Activated T-cell treated with anti-CD3 and anti-CD28 coated beads, Interleukin-2, amount 50 U/mL, for 24 hours (primary cell): ENCODE measurements at regions not wholly inside any gene's neighbourhood (a gene's known extent, or its start where the extent isn't known, plus 50 kb on each side); places are given as distances from the start of the nearest gene placed in this dataset.

Source experiments
- DNase-seq: peaks from one replicate; pipeline ENCODE4 v3.0.0-alpha.2; 2020
- H3K27ac Mint-ChIP-seq: 2 replicates; pipeline ENCODE4 v1.8.0; 2020; ENCODE audit warnings: mild to moderate bottlenecking, mixed read lengths
- H3K27me3 Mint-ChIP-seq: 2 replicates; pipeline ENCODE4 v1.8.0; 2020; ENCODE audit warnings: mixed read lengths
- H3K36me3 Mint-ChIP-seq: 2 replicates; pipeline ENCODE4 v1.8.0; 2020; ENCODE audit warnings: low read depth, mixed read lengths
- H3K4me1 Mint-ChIP-seq: 2 replicates; pipeline ENCODE4 v1.8.0; 2020; ENCODE audit warnings: low read depth, mixed read lengths
- H3K4me3 Mint-ChIP-seq: 2 replicates; pipeline ENCODE4 v1.8.0; 2020; ENCODE audit warnings: mild to moderate bottlenecking, moderate library complexity, mixed read lengths
- H3K9me3 Mint-ChIP-seq: 2 replicates; pipeline ENCODE4 v1.8.0; 2020; ENCODE audit warnings: mixed read lengths

DNA sequence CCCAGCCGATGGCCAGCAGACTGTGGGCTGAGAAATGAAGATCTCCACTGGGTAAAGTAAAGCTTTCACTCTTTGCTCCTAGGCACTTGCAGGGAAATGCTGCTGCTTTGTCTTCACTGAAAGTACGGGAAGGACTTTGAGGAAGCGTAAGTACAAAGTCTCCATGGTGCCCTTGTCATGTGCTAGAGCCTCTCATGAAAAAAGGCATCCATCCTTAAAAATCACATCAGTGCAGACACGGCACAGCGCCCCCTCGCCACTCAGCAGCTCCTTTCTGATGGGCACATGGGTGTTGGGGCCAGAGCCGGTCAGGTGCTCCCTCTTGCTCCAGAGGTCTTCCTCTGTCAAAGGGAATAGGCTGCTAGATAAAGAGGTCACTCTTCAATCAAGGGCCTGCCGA lies 87.8 kb upstream of the CALM2 start:
- no peaks in the 10 kb centered on the region for H3K36me3 Mint-ChIP-seq
- no peak overlapping the region for H3K4me3 Mint-ChIP-seq
- no peak overlapping the region for H3K27ac Mint-ChIP-seq
- no peaks in the 10 kb centered on the region for H3K9me3 Mint-ChIP-seq
- H3K4me1 Mint-ChIP-seq: no peaks in the 10 kb centered on the region
- H3K27me3 Mint-ChIP-seq: no peaks in the 10 kb centered on the region
- no peak for DNase-seq

DNA sequence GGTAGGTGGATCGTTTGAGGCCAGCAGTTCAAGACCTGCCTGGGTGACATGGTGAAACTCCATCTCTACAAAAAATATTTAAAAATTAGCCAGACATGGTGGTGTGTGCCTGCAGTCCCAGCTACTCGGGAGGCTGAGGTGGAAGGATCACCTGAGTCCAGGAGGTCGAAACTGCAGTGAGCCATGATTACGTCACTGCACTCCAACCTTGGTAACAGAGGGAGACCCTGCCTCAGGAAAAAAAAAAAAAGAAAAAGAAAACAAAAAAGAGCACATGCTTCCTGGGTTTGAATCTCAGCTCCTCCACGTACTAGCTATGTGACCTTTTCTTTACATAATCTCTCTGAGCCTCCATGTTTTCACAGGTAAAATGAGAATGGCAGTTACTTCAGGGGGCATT lies 86.3 kb upstream of the CALM2 start:
- Mint-ChIP-seq H3K27ac (no peak overlapping the region), H3K36me3 (no peaks in the 10 kb centered on the region), H3K9me3 (no peaks in the 10 kb centered on the region), H3K4me1 (no peaks in the 10 kb centered on the region), H3K4me3 (no peak overlapping the region), H3K27me3 (no peaks in the 10 kb centered on the region)
- no peak for DNase-seq

DNA sequence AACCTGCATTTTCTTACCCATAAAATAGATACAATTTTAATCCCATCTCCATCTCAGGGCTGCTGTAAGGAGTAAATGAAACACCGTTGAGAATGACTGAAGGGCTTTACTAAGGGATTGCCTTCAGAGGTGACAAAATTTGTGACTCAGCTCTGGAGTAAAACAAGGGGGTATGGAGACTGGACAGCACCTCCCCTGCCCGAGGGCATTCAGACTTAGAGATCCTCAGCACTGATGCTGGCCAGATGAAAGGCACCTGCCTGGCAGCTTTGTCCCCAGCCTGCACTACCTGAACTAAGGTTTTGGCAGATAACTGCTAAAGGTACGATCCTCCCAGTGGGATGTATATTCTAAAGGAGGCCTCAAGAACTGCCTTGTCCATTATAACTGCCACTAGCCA lies 84.7 kb upstream of the CALM2 start:
- DNase-seq: no peak
- no peaks in the 10 kb centered on the region for H3K36me3 Mint-ChIP-seq
- H3K4me3 Mint-ChIP-seq: no peak overlapping the region
- H3K27ac Mint-ChIP-seq: no peak overlapping the region
- H3K4me1 Mint-ChIP-seq: no peaks in the 10 kb centered on the region
- no peaks in the 10 kb centered on the region for H3K27me3 Mint-ChIP-seq
- no peaks in the 10 kb centered on the region for H3K9me3 Mint-ChIP-seq

GRCh38 chr2:47259829-47260228 lies 83.5 kb upstream of the CALM2 start:
- Mint-ChIP-seq H3K27me3 (no peaks in the 10 kb centered on the region), H3K4me1 (no peaks in the 10 kb centered on the region), H3K4me3 (no peak overlapping the region), H3K27ac (no peak overlapping the region), H3K36me3 (no peaks in the 10 kb centered on the region), H3K9me3 (no peaks in the 10 kb centered on the region)
- DNase-seq: no peak

- Mint-ChIP-seq H3K4me3 (no peak overlapping the region), H3K4me1 (no peaks in the 10 kb centered on the region), H3K27me3 (no peaks in the 10 kb centered on the region), H3K27ac (no peak overlapping the region), H3K36me3 (no peaks in the 10 kb centered on the region), H3K9me3 (no peaks in the 10 kb centered on the region)
- no peak for DNase-seq
Measured at GRCh38 chr2:47257946-47258348, 81.6 kb upstream of the CALM2 start.

DNA sequence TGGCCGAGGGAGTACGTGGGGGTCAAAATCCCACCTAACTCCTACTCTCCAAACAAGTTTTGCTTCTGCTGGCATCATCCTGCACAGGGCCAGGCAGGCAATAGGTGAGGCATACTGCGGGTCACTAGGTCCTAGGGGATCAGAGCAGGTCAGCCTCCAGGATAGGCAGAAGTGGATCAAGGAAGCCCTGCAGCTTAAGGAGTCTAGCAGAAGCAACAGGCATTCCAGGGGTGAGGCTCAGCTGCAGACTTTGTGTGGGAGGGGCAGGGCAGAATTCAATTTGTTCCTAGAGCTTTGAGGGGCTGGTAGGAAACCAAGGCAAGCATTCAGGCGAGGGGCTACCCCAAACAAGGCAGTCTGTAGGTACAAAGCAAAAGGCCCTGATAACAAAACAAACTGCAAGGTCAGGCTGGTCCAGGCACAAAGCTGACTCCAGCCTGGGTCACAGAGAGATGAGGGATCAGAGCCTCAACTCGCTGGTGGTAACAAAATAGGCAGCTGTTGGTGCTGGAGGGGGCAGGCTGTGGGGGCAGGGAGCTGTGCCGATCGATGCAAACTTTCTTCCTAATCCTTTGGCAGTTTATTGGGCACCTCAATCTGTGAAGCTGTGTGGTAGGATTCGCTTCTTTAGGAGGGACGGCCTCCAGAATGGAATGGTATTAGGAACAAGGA lies 80.2 kb upstream of the CALM2 start:
- Mint-ChIP-seq H3K27ac (no peak overlapping the region), H3K27me3 (no peaks in the 10 kb centered on the region), H3K9me3 (no peaks in the 10 kb centered on the region), H3K36me3 (no peaks in the 10 kb centered on the region), H3K4me3 (no peak overlapping the region), H3K4me1 (no peaks in the 10 kb centered on the region)
- no peak for DNase-seq

GRCh38 chr2:47255794-47256193 lies 79.5 kb upstream of the CALM2 start:
- DNase-seq: no peak
- no peak overlapping the region for H3K4me3 Mint-ChIP-seq
- H3K36me3 Mint-ChIP-seq: no peaks in the 10 kb centered on the region
- H3K27me3 Mint-ChIP-seq: no peaks in the 10 kb centered on the region
- no peaks in the 10 kb centered on the region for H3K4me1 Mint-ChIP-seq
- no peak overlapping the region for H3K27ac Mint-ChIP-seq
- no peaks in the 10 kb centered on the region for H3K9me3 Mint-ChIP-seq

GRCh38 chr2:47254464-47254863 lies 78.2 kb upstream of the CALM2 start:
- Mint-ChIP-seq H3K27me3 (no peaks in the 10 kb centered on the region), H3K36me3 (no peaks in the 10 kb centered on the region), H3K4me1 (no peaks in the 10 kb centered on the region), H3K9me3 (no peaks in the 10 kb centered on the region), H3K27ac (no peak overlapping the region), H3K4me3 (no peak overlapping the region)
- DNase-seq: no peak

DNA sequence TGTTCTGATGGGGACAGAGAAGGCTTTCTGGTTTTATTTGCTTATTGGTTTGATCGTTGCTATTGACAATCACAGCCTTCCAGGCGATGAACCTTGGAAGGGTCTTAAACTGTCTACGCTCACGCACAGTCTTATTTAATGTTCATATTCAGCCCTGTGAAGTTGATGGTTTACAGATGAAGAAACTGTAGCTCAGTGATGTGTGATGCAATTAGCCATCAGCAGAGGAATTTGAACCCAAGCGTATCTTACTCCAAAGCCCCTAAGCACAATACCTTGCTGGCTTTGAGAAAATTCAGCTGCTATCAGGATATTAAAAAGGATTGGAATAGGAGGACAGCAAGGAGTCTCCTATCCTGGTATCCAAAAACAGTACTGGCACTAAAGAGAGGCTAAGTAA lies 77.1 kb upstream of the CALM2 start:
- Mint-ChIP-seq H3K4me1 (no peaks in the 10 kb centered on the region), H3K27ac (no peak overlapping the region), H3K9me3 (no peaks in the 10 kb centered on the region), H3K36me3 (no peaks in the 10 kb centered on the region), H3K4me3 (no peak overlapping the region), H3K27me3 (no peaks in the 10 kb centered on the region)
- no peak for DNase-seq

DNA sequence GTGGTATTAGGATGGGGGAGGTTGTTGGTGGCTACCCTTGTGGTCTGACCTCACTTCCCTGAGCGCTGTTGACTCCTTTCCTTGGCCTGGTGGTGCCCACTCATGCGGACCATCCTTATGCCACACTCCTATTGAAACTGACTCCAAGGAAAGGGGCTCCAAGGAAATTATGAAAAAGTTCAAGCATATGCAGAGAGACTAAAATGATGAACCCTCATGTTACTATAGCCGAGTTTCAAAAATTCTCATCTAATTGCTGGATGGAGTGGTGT lies 75.0 kb upstream of the CALM2 start:
- H3K9me3 Mint-ChIP-seq: no peaks in the 10 kb centered on the region
- no peak overlapping the region for H3K4me3 Mint-ChIP-seq
- DNase-seq: no peak
- H3K4me1 Mint-ChIP-seq: no peaks in the 10 kb centered on the region
- no peak overlapping the region for H3K27ac Mint-ChIP-seq
- no peaks in the 10 kb centered on the region for H3K27me3 Mint-ChIP-seq
- H3K36me3 Mint-ChIP-seq: no peaks in the 10 kb centered on the region

- no peaks in the 10 kb centered on the region for H3K36me3 Mint-ChIP-seq
- no peak overlapping the region for H3K4me3 Mint-ChIP-seq
- no peaks in the 10 kb centered on the region for H3K27me3 Mint-ChIP-seq
- H3K4me1 Mint-ChIP-seq: no peaks in the 10 kb centered on the region
- DNase-seq: no peak
- H3K27ac Mint-ChIP-seq: no peak overlapping the region
- H3K9me3 Mint-ChIP-seq: no peaks in the 10 kb centered on the region
Measured at GRCh38 chr2:47250586-47251403, 74.5 kb upstream of the CALM2 start.

DNA sequence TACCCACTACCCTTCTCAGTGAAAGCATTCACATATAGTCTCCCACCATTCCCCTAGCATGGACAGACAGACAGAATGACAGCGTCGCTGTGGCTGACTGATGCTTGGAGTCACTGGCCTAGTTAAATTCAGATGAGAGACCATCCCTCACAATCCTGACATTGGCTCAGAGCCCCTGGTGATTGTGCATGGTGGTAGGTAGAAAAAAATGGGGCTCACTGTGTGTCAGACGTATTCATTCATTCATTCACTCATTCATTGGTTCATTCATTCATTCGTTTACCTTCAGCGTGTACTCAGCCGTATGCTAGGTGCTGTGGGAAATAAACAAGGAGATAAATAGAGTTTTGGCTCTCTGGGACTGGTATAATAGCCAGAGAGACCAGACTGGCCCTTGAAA lies 73.6 kb upstream of the CALM2 start:
- no peak overlapping the region for H3K4me3 Mint-ChIP-seq
- no peaks in the 10 kb centered on the region for H3K9me3 Mint-ChIP-seq
- no peaks in the 10 kb centered on the region for H3K36me3 Mint-ChIP-seq
- peaks cover 4% of the 10 kb centered on the region for H3K27me3 Mint-ChIP-seq
- no peak overlapping the region for H3K27ac Mint-ChIP-seq
- no peaks in the 10 kb centered on the region for H3K4me1 Mint-ChIP-seq
- no peak for DNase-seq

DNA sequence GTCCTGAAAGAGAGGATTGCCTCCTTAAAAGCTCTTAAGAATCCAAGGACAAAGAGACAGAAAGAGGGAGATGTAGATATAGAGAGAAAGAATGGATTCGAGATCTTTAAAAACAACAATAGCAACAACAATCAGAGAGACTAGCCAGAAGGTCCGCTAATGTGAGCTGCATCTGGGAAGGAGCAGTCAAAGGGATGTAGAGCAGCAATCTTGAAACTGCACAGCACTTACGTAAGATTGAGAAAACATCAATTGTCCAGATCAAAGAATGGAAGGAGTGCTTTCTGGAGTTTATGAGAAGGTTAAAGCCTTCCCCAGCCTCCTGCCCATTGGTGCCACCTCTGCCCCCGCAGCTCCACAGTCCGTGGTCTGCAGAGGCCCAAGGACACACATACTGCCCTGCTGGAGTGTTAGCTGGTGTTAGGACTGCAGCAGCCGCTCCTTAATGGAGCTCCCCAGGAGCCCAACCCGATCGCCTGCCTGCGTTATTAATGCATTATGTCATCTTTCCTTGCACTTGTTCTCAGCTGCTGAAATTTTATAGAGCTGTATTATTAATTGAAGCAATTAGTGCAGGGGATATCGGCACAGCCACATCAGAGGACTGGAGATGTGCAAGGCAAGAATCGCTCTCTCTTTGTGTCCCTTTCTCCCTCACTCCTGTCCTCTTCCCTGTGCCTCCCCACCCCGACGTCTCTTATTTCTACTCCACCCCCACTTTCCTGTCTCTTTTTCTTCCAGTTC lies 73.0 kb upstream of the CALM2 start:
- Mint-ChIP-seq H3K9me3 (no peaks in the 10 kb centered on the region), H3K36me3 (no peaks in the 10 kb centered on the region), H3K4me3 (no peak overlapping the region), H3K27ac (no peak overlapping the region), H3K4me1 (no peaks in the 10 kb centered on the region), H3K27me3 (peaks cover 4% of the 10 kb centered on the region)
- no peak for DNase-seq

DNA sequence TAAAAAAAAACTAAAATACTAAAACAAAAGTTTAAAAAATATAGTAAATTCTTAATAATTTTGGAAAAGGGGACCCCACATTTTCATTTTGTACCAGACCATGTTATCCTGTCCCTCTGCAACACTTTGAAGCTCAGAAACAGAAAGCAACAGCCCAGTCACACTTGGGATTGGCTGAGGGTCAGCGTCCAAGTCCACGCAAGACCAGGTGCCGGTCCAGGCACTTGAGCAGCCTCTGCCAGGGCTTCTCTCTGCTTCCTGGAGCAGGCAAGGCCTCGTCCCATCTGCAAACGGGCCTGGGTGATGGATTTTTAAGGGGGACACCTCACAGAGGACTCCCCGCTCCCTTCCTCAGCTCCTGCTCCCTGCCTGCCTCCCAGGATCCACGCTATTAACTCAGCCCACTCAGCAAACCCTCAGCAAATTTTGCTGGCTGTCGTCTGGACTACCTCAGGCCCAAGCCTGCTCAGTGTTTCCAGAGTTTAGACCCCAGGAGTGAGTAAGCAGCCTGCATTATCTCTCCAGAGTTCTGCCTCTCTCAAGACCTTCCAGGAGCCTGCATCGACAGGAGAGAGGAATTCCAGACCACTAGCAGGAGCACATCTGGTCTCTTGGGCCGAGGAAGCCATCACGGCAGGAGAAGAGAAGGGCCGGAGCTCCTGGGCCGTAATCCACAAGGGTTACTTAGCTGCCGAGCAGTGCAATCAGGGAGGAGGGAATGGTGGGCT lies 67.4 kb upstream of the CALM2 start:
- no peak for DNase-seq
- Mint-ChIP-seq H3K4me1 (no peaks in the 10 kb centered on the region), H3K36me3 (no peaks in the 10 kb centered on the region), H3K27me3 (peaks cover 4% of the 10 kb centered on the region), H3K9me3 (no peaks in the 10 kb centered on the region), H3K4me3 (no peak overlapping the region), H3K27ac (no peak overlapping the region)

DNA sequence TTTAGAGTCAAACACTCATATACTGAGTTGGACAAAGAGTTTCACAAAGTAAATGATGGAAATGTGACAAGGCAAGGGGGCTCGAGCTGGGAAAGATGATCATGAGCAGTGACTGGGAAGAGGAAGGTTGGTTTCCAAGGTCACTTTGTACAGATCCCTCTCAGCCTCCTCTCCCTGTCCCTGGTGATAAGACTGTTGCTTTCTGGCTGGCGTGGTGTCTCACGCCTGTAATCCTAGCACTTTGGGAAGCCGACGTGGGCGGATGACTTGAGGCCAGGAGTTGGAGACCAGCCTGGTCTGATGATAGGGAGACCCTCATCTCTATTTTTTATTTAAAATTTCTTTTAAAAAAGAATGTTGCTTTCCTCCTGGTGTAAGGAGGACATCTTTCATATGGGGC lies 65.4 kb upstream of the CALM2 start:
- no peak overlapping the region for H3K4me3 Mint-ChIP-seq
- no peaks in the 10 kb centered on the region for H3K9me3 Mint-ChIP-seq
- H3K4me1 Mint-ChIP-seq: peaks cover 1% of the 10 kb centered on the region

More for the DNA sequence above, 65.4 kb upstream of the CALM2 start:
- no peaks in the 10 kb centered on the region for H3K36me3 Mint-ChIP-seq
- peaks cover 4% of the 10 kb centered on the region for H3K27me3 Mint-ChIP-seq
- no peak overlapping the region for H3K27ac Mint-ChIP-seq
- no peak for DNase-seq
